Psoas muscle (tissue), 7 donors: ENCODE measurements at regions not wholly inside any gene's neighbourhood (a gene's known extent, or its start where the extent isn't known, plus 50 kb on each side); places are given as distances from the start of the nearest gene placed in this dataset.

ENCODE experiments used
- ATAC-seq, 4 donors: fragments of 200-7000 bp; cut with Tn5 transposase; one replicate each; pipeline ENCODE4 v1.9.1; 2020; ENCODE audit warnings: moderate library complexity in 3 of 4, mild to moderate bottlenecking in 2 of 4
- DNase-seq, 2 donors: peaks; one replicate each; pipeline ENCODE4 v3.0.0-alpha.2; 2020
- H3K27ac ChIP-seq: fragments of 200-600 bp; one replicate; pipeline ENCODE4 v1.8.0; 2022
- H3K27me3 ChIP-seq, 3 donors: fragments of 200-600 bp in 1 of 3; one replicate each; pipeline versions ENCODE4 v1.6.1 to v1.8.0; 2013 to 2022; ENCODE audit warnings: low read length in 2 of 3, mild to moderate bottlenecking in 2 of 3, moderate library complexity in 1 of 3; ENCODE audit not compliant: insufficient read depth in 3 of 3
- H3K36me3 ChIP-seq, 2 donors: fragments of 200-600 bp in 1 of 2; one replicate each; pipeline versions ENCODE4 v1.6.1 to v1.8.0; 2013 to 2022; ENCODE audit warnings: low read depth in 1 of 2, mild to moderate bottlenecking in 1 of 2, moderate library complexity in 1 of 2; ENCODE audit not compliant: insufficient read depth in 1 of 2
- H3K4me1 ChIP-seq: fragments of 200-600 bp; one replicate; pipeline ENCODE4 v1.8.0; 2022
- H3K4me3 ChIP-seq: fragments of 200-600 bp; one replicate; pipeline ENCODE4 v1.8.0; 2022; ENCODE audit warnings: mild to moderate bottlenecking
- H3K9me3 ChIP-seq: fragments of 200-600 bp; one replicate; pipeline ENCODE4 v1.8.0; 2022
- CTCF ChIP-seq: fragments of 200-600 bp; IDR thresholded peaks from one replicate; pipeline ENCODE4 v1.8.0; 2022; ENCODE audit warnings: antibody characterized with exemption
- WGBS, 3 donors: extraction: QIAGEN DNeasy Blood & Tissue Kit; methylation state at CpG; one replicate each; pipeline versions ENCODE4 v1.1.6 to v1.1.7; 2013; 5-methylcytosine and 5-hydroxymethylcytosine counted together
- intact Hi-C, 2 donors: fragments of 100-400 bp; cut with DNase I; formaldehyde crosslinking; loops; one replicate each; pipeline versions ENCODE4 v1.11.0 to v1.14.2; 2022
- donor health status: healthy with polysubstance abuse.
- donor health status: DM: no; HTN: no; CAD: no; lungs with moderate emphysema.
- donor health status: Bipolar disorder and iron deficiency.
- donor health status: healthy.
- donor health status: DM: yes; HTN: yes; CAD: no.
- donor health status: DM: no; HTN: no; CAD: no.
- donor health status: DM: yes; HTN: yes; CAD: no.

GRCh38 chr15:97875025-97875512 is 85.4 kb upstream of the ARRDC4 start:
- Histone ChIP-seq H3K27ac (no peak overlapping the region), H3K9me3 (no peaks in the 10 kb centered on the region), H3K27me3 (peaks cover 0 to 4% (median 0%) of the 10 kb centered on the region in 3 donors), H3K36me3 (no peaks in the 10 kb centered on the region), H3K4me3 (no peak overlapping the region), H3K4me1 (no peaks in the 10 kb centered on the region)
- no peak for TF ChIP-seq CTCF
- WGBS, 3 donors, result 66 to 83% (median 72%) methylated on average over 6 of the region's 6 CpGs
- no peak for ATAC-seq
- intact Hi-C loops, result no loop called here
- no peak for DNase-seq

GRCh38 chr15:97875513-97876280 is 84.8 kb upstream of the ARRDC4 start:
- intact Hi-C loops, result no loop called here
- Histone ChIP-seq H3K36me3 (no peaks in the 10 kb centered on the region), H3K27ac (no peak overlapping the region), H3K9me3 (no peaks in the 10 kb centered on the region), H3K4me1 (no peaks in the 10 kb centered on the region), H3K27me3 (peaks cover 0 to 4% (median 0%) of the 10 kb centered on the region in 3 donors), H3K4me3 (no peak overlapping the region)
- no peak for ATAC-seq
- no peak for DNase-seq
- 61 to 76% (median 70%) methylated on average over 43 to 49 of the region's 49 CpGs for WGBS, 3 donors
- TF ChIP-seq CTCF, result no peak

GRCh38 chr15:97876281-97876675 is 84.2 kb upstream of the ARRDC4 start:
- Histone ChIP-seq H3K36me3 (no peaks in the 10 kb centered on the region), H3K4me1 (no peaks in the 10 kb centered on the region), H3K27me3 (peaks cover 0 to 4% (median 0%) of the 10 kb centered on the region in 3 donors), H3K27ac (no peak overlapping the region), H3K4me3 (no peak overlapping the region), H3K9me3 (no peaks in the 10 kb centered on the region)
- ATAC-seq (no peak), DNase-seq (no peak)
- TF ChIP-seq CTCF, result no peak
- intact Hi-C loops, result no loop called here
- WGBS, 3 donors, result 70 to 90% (median 85%) methylated on average over 10 of the region's 10 CpGs

- Histone ChIP-seq H3K27ac (no peak overlapping the region), H3K4me1 (no peaks in the 10 kb centered on the region), H3K9me3 (no peaks in the 10 kb centered on the region), H3K36me3 (no peaks in the 10 kb centered on the region), H3K4me3 (no peak overlapping the region), H3K27me3 (peaks cover 0 to 2% (median 0%) of the 10 kb centered on the region in 3 donors)
- DNase-seq (no peak), ATAC-seq (no peak)
- intact Hi-C loops, result no loop called here
- no peak for TF ChIP-seq CTCF
- 68 to 72% (median 72%) methylated on average over 8 of the region's 8 CpGs for WGBS, 3 donors
Observed at GRCh38 chr15:97881346-97881965, 79.0 kb upstream of the ARRDC4 start.
